GM23338 (cell line): ENCODE measurements at regions not wholly inside any gene's neighbourhood (a gene's known extent, or its start where the extent isn't known, plus 50 kb on each side); places are given as distances from the start of the nearest gene placed in this dataset.
"Not testable (repeated sequence)": the region's sequence is repeated elsewhere in the genome, so short reads cannot be mapped to it uniquely, and the experiment has no call there.

ENCODE experiments used
- CREB1 ChIP-seq: fragments of 250-450 bp; sonication (Bioruptor Pico); IDR thresholded peaks from 2 replicates; pipeline ENCODE4 v1.5.0; 2020; ENCODE audit warnings: low read depth, mild to moderate bottlenecking, moderate library complexity
- CTCF ChIP-seq, 2 experiments: fragments of 200-600 bp in 1 of 2; sonication (generic) in 1 of 2; conservative IDR thresholded peaks; 2 replicates each; pipeline versions ENCODE4 v1.5.1 to v1.6.1; 2016 to 2017; ENCODE audit warnings: antibody characterized with exemption in 2 of 2, low read depth in 2 of 2, mild to moderate bottlenecking in 2 of 2, moderate library complexity in 1 of 2
- ETS1 ChIP-seq: IDR thresholded peaks from 2 replicates; pipeline ENCODE4 v1.6.1; 2016; ENCODE audit warnings: antibody characterized with exemption
- EZH2 ChIP-seq: fragments of 200-600 bp; sonication (generic); IDR thresholded peaks from one replicate; pipeline ENCODE4 v1.8.0; 2017; ENCODE audit warnings: antibody characterized with exemption, mild to moderate bottlenecking, low read depth; ENCODE audit not compliant: unreplicated experiment
- EZH2phosphoT487 ChIP-seq: fragments of 200-600 bp; sonication (generic); IDR thresholded peaks from one replicate; pipeline ENCODE4 v1.8.1; 2018; ENCODE audit warnings: antibody characterized with exemption; ENCODE audit not compliant: unreplicated experiment
- JUNB ChIP-seq: IDR thresholded peaks from one replicate; pipeline ENCODE4 v1.6.1; 2016; ENCODE audit warnings: antibody characterized with exemption; ENCODE audit not compliant: unreplicated experiment
- NANOG ChIP-seq: IDR thresholded peaks from 2 replicates; pipeline ENCODE4 v1.6.1; 2016; ENCODE audit warnings: antibody characterized with exemption, borderline replicate concordance
- POLR2AphosphoS5 ChIP-seq: IDR thresholded peaks from 2 replicates; pipeline ENCODE4 v1.6.1; 2016; ENCODE audit warnings: antibody characterized with exemption, low read depth
- REST ChIP-seq: IDR thresholded peaks from one replicate; pipeline ENCODE4 v1.6.1; 2018; ENCODE audit warnings: antibody characterized with exemption; ENCODE audit not compliant: unreplicated experiment
- STAT1 ChIP-seq: IDR thresholded peaks from one replicate; pipeline ENCODE4 v1.6.1; 2016; ENCODE audit warnings: antibody characterized with exemption; ENCODE audit not compliant: unreplicated experiment
- ZNF331 ChIP-seq: fragments of 250-450 bp; sonication (Bioruptor Pico); IDR thresholded peaks from 2 replicates; pipeline ENCODE4 v1.5.0; 2020; ENCODE audit warnings: low read depth, mild to moderate bottlenecking, moderate library complexity
- ZNF462 ChIP-seq: fragments of 250-450 bp; sonication (Bioruptor Pico); IDR thresholded peaks from 2 replicates; pipeline ENCODE4 v1.5.0; 2020; ENCODE audit warnings: mild to moderate bottlenecking, moderate library complexity

GRCh38 chr6:140339084-140339483 is 964.6 kb upstream of the CITED2 start:
- TF ChIP-seq EZH2; CTCF (conservative IDR thresholded peaks at IDR 0.05; ENCODE audit: low read depth in 2 of 2); REST; NANOG; POLR2AphosphoS5; EZH2phosphoT487; CREB1 (CRISPR knock-in tag); ZNF331 (CRISPR knock-in tag); ETS1; JUNB; ZNF462; STAT1: not testable (repeated sequence)
